Prostate gland (tissue), 2 donors: ENCODE measurements at regions not wholly inside any gene's neighbourhood (a gene's known extent, or its start where the extent isn't known, plus 50 kb on each side); places are given as distances from the start of the nearest gene placed in this dataset.

Experiments used
- DNase-seq: peaks from one replicate; pipeline ENCODE4 v3.0.0-alpha.2; 2019; ENCODE audit warnings: low spot score
- H3K27ac ChIP-seq, 2 donors: fragments of 200-600 bp; sonication (generic); 2 replicates each; pipeline ENCODE4 v1.5.1; 2017 to 2019
- H3K27me3 ChIP-seq: fragments of 200-600 bp; sonication (generic); replicated peaks from 2 replicates; pipeline ENCODE4 v1.5.1; 2019; ENCODE audit not compliant: insufficient read depth
- H3K36me3 ChIP-seq, 2 donors: fragments of 200-600 bp; sonication (generic); 1 replicate in 1 of 2; 2 replicates in 1 of 2; pipeline versions ENCODE4 v1.5.1 to v1.8.1; 2017 to 2019
- H3K4me1 ChIP-seq: fragments of 200-600 bp; sonication (generic); replicated peaks from 2 replicates; pipeline ENCODE4 v1.5.1; 2019
- H3K4me3 ChIP-seq, 2 donors: fragments of 200-600 bp; sonication (generic); 2 replicates each; pipeline ENCODE4 v1.5.1; 2017 to 2019
- H3K9me3 ChIP-seq: fragments of 200-600 bp; sonication (generic); 2 replicates; pipeline ENCODE4 v1.5.1; 2017
- CTCF ChIP-seq, 4 experiments: fragments of 200-600 bp in 2 of 4; fragments of 450-650 bp in 2 of 4; sonication (generic) in 2 of 4; IDR thresholded peaks; 1 replicate in 3 of 4; 2 replicates in 1 of 4; pipeline ENCODE4 v1.5.1; 2016 to 2019; ENCODE audit warnings: antibody characterized with exemption in 4 of 4, mild to moderate bottlenecking in 2 of 4, moderate library complexity in 2 of 4
- POLR2A ChIP-seq: fragments of 450-650 bp; IDR thresholded peaks from one replicate; pipeline ENCODE4 v1.6.1; 2016; ENCODE audit warnings: antibody characterized with exemption, mild to moderate bottlenecking
- POLR2AphosphoS5 ChIP-seq: sonication (generic); formaldehyde crosslinking; IDR thresholded peaks from one replicate; pipeline ENCODE4 v1.6.1; 2017; ENCODE audit warnings: antibody characterized with exemption
- whole genome bisulfite sequencing: methylation state at CpG from one replicate; pipeline ENCODE4 v1.1.5; 2018; 5-methylcytosine and 5-hydroxymethylcytosine counted together
- intact Hi-C: fragments of 100-400 bp; cut with DNase I; formaldehyde crosslinking; loops from one replicate; pipeline ENCODE4 v1.14.2; 2022

DNA sequence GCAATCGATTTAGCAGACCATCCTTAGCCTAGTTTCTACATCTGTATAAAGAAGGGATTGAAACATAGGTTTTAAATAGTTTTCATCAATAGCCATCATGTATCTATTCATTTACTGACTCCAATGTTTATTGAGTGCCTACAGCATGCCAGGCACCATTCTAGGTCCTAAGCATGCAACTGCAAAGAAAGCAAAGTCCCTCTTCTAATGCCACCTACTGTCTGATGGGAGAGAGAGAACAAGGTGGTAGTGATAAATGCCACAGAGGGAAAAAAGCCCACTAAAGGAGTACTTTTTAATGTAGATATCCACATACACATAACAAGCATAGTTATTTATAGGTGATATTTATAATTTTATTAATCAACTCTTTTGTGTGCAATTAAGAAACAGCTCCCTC lies 67.6 kb upstream of the PPARGC1A start:
- WGBS: 88% methylated on average over 1 of the region's 1 CpG

GRCh38 chr4:23956601-23957364 lies 66.9 kb upstream of the PPARGC1A start:
- Histone ChIP-seq H3K9me3 (no peaks in the 10 kb centered on the region), H3K36me3 (no peaks in the 10 kb centered on the region), H3K27ac (no peak overlapping the region), H3K4me1 (no peaks in the 10 kb centered on the region), H3K27me3 (no peaks in the 10 kb centered on the region), H3K4me3 (no peak overlapping the region)
- intact Hi-C loops: no loop called here
- peak; percentile 89 for TF ChIP-seq POLR2AphosphoS5
- TF ChIP-seq POLR2A: no peak
- WGBS: 62% methylated on average over 4 of the region's 4 CpGs
- peak; percentile 58 for DNase-seq

More for the DNA sequence above, 67.6 kb upstream of the PPARGC1A start:
- no peak for TF ChIP-seq POLR2AphosphoS5
- TF ChIP-seq CTCF (IDR thresholded peaks at IDR 0.05): no peak
- TF ChIP-seq POLR2A: no peak
- H3K4me1 ChIP-seq: no peaks in the 10 kb centered on the region
- no peaks in the 10 kb centered on the region for H3K36me3 ChIP-seq
- no peak for DNase-seq
- no peak overlapping the region for H3K4me3 ChIP-seq
- intact Hi-C loops: no loop called here
- H3K27ac ChIP-seq: no peak overlapping the region
- no peaks in the 10 kb centered on the region for H3K9me3 ChIP-seq
- H3K27me3 ChIP-seq: no peaks in the 10 kb centered on the region

- H3K9me3 ChIP-seq: no peaks in the 10 kb centered on the region
- H3K27me3 ChIP-seq: no peaks in the 10 kb centered on the region
- no peak overlapping the region for H3K4me3 ChIP-seq
- no peaks in the 10 kb centered on the region for H3K4me1 ChIP-seq
- intact Hi-C loops: no loop called here
- WGBS: 82% methylated on average over 2 of the region's 2 CpGs
- H3K36me3 ChIP-seq: no peaks in the 10 kb centered on the region
- H3K27ac ChIP-seq: no peak overlapping the region
- no peak for DNase-seq
- TF ChIP-seq POLR2A (no peak), POLR2AphosphoS5 (no peak), CTCF (IDR thresholded peaks at IDR 0.05) (no peak)
Observed at GRCh38 chr4:23952258-23952657, 62.4 kb upstream of the PPARGC1A start.

DNA sequence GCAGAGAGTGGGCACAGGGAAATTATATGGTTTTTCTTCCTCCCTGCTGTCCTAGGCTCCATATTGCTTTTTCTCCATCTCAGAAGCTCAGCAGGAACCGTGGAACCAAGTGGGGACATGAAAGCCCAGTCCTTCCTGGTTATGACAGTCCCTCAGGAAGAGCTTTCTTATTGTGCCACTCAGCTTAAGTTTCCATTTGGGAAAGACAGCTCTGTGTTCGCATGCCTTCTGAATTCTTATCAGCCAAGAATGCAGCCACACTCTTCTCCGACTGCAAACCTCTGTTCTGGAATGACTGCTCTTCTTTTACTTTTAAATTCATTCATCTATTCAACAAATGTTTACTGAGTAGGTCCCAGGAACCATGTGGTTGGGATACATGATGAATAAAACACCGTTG lies 58.0 kb upstream of the PPARGC1A start:
- no peaks in the 10 kb centered on the region for H3K4me1 ChIP-seq
- intact Hi-C loops: no loop called here
- no peaks in the 10 kb centered on the region for H3K27me3 ChIP-seq
- H3K36me3 ChIP-seq: no peaks in the 10 kb centered on the region
- TF ChIP-seq CTCF (IDR thresholded peaks at IDR 0.05): no peak
- no peak for TF ChIP-seq POLR2AphosphoS5
- no peak for TF ChIP-seq POLR2A
- no peak for DNase-seq
- H3K9me3 ChIP-seq: no peaks in the 10 kb centered on the region
- H3K4me3 ChIP-seq: no peak overlapping the region
- WGBS: 89% methylated on average over 4 of the region's 4 CpGs
- H3K27ac ChIP-seq: no peak overlapping the region

GRCh38 chr4:23946299-23946698 lies 56.5 kb upstream of the PPARGC1A start:
- no peaks in the 10 kb centered on the region for H3K4me1 ChIP-seq
- H3K4me3 ChIP-seq: no peak overlapping the region
- no peaks in the 10 kb centered on the region for H3K27me3 ChIP-seq
- TF ChIP-seq CTCF (IDR thresholded peaks at IDR 0.05): no peak
- TF ChIP-seq POLR2A: no peak
- TF ChIP-seq POLR2AphosphoS5: no peak
- no peaks in the 10 kb centered on the region for H3K9me3 ChIP-seq
- intact Hi-C loops: no loop called here
- H3K27ac ChIP-seq: no peak overlapping the region
- DNase-seq: no peak
- 78% methylated on average over 6 of the region's 6 CpGs for WGBS
- no peaks in the 10 kb centered on the region for H3K36me3 ChIP-seq
